GM23338 (cell line): ENCODE measurements at regions not wholly inside any gene's neighbourhood (a gene's known extent, or its start where the extent isn't known, plus 50 kb on each side); places are given as distances from the start of the nearest gene placed in this dataset.

Experiments used
- ATAC-seq: fragments of 200-7000 bp; cut with Tn5 transposase; 3 replicates; pipeline ENCODE4 v1.9.1; 2020
- DNase-seq: peaks from one replicate; pipeline ENCODE4 v3.0.0-alpha.2; 2015; ENCODE audit warnings: low spot score
- H2AFZ ChIP-seq: fragments of 200-600 bp; sonication (generic); 2 replicates; pipeline ENCODE4 v1.8.0; 2016; ENCODE audit warnings: antibody characterized with exemption, mild to moderate bottlenecking, moderate library complexity
- H3F3A ChIP-seq: fragments of 200-600 bp; sonication (generic); replicated peaks from 2 replicates; pipeline ENCODE4 v1.8.0; 2017; ENCODE audit warnings: antibody characterized with exemption, mixed run types, low read depth
- H3K27ac ChIP-seq: fragments of 200-600 bp; sonication (generic); 2 replicates; pipeline ENCODE4 v1.6.1; 2016; ENCODE audit warnings: low read depth
- H3K27me3 ChIP-seq: fragments of 200-600 bp; sonication (generic); 2 replicates; pipeline ENCODE4 v1.8.0; 2016; ENCODE audit warnings: mild to moderate bottlenecking, mixed run types, moderate library complexity; ENCODE audit not compliant: insufficient read depth
- H3K36me3 ChIP-seq: fragments of 200-600 bp; sonication (generic); 2 replicates; pipeline ENCODE4 v1.8.0; 2016; ENCODE audit warnings: mild to moderate bottlenecking; ENCODE audit not compliant: insufficient read depth
- H3K4me1 ChIP-seq: fragments of 200-600 bp; sonication (generic); 2 replicates; pipeline ENCODE4 v1.8.0; 2016; ENCODE audit warnings: mild to moderate bottlenecking, moderate library complexity; ENCODE audit not compliant: insufficient read depth
- H3K4me2 ChIP-seq: fragments of 200-600 bp; sonication (generic); 2 replicates; pipeline ENCODE4 v1.7.1; 2017; ENCODE audit warnings: mixed run types
- H3K4me3 ChIP-seq: fragments of 200-600 bp; sonication (generic); 2 replicates; pipeline ENCODE4 v1.6.1; 2016; ENCODE audit warnings: mixed run types
- H3K79me2 ChIP-seq: fragments of 200-600 bp; sonication (generic); replicated peaks from 2 replicates; pipeline ENCODE4 v1.8.0; 2017; ENCODE audit warnings: mild to moderate bottlenecking; ENCODE audit not compliant: insufficient read depth
- H3K9me2 ChIP-seq: fragments of 200-600 bp; sonication (generic); 2 replicates; pipeline ENCODE4 v1.8.0; 2017; ENCODE audit not compliant: insufficient read depth
- H4K20me1 ChIP-seq: fragments of 200-600 bp; sonication (generic); replicated peaks from 2 replicates; pipeline ENCODE4 v1.8.0; 2017; ENCODE audit warnings: mild to moderate bottlenecking; ENCODE audit not compliant: insufficient read depth
- H3K27ac Mint-ChIP-seq: 2 replicates; pipeline ENCODE4 v1.8.0; 2020; ENCODE audit warnings: inconsistent platforms, mild to moderate bottlenecking, moderate library complexity, mixed read lengths
- H3K27me3 Mint-ChIP-seq: 3 replicates; pipeline ENCODE4 v1.8.0; 2022; ENCODE audit warnings: low read depth, mild to moderate bottlenecking, moderate library complexity, mixed read lengths, inconsistent platforms; ENCODE audit not compliant: insufficient read depth, poor library complexity
- H3K36me3 Mint-ChIP-seq: 3 replicates; pipeline ENCODE4 v1.8.0; 2021; ENCODE audit warnings: low read depth, mild to moderate bottlenecking, inconsistent platforms, moderate library complexity, mixed read lengths
- H3K4me1 Mint-ChIP-seq: 3 replicates; pipeline ENCODE4 v1.8.0; 2020; ENCODE audit warnings: mild to moderate bottlenecking, inconsistent platforms, mixed read lengths
- H3K4me3 Mint-ChIP-seq: 3 replicates; pipeline ENCODE4 v1.8.0; 2021; ENCODE audit warnings: moderate library complexity, mild to moderate bottlenecking, inconsistent platforms, mixed read lengths
- H3K9me3 Mint-ChIP-seq: 3 replicates; pipeline ENCODE4 v1.8.0; 2020; ENCODE audit warnings: moderate library complexity, mild to moderate bottlenecking, inconsistent platforms, mixed read lengths
- JUNB ChIP-seq: IDR thresholded peaks from one replicate; pipeline ENCODE4 v1.6.1; 2016; ENCODE audit warnings: antibody characterized with exemption; ENCODE audit not compliant: unreplicated experiment
- POLR2AphosphoS5 ChIP-seq: IDR thresholded peaks from 2 replicates; pipeline ENCODE4 v1.6.1; 2016; ENCODE audit warnings: antibody characterized with exemption, low read depth
- STAT1 ChIP-seq: IDR thresholded peaks from one replicate; pipeline ENCODE4 v1.6.1; 2016; ENCODE audit warnings: antibody characterized with exemption; ENCODE audit not compliant: unreplicated experiment
- TF ChIP-seq, protein P1 (sequence below): IDR thresholded peaks from one replicate; pipeline ENCODE4 v1.6.1; 2018; ENCODE audit warnings: antibody characterized with exemption; ENCODE audit not compliant: unreplicated experiment
- TF ChIP-seq, protein P2 (sequence below): fragments of 250-450 bp; sonication (Bioruptor Pico); IDR thresholded peaks from 2 replicates; pipeline ENCODE4 v1.5.0; 2020; ENCODE audit warnings: mild to moderate bottlenecking, moderate library complexity

GRCh38 chr3:107947203-107947602 lies 143.6 kb downstream of the CD47 start:
- H3K4me2 ChIP-seq, result no peak overlapping the region
- H3K4me1 ChIP-seq, result no peaks in the 10 kb centered on the region
- H3K9me3 Mint-ChIP-seq, result no peaks in the 10 kb centered on the region
- H3K27ac Mint-ChIP-seq, result no peak overlapping the region
- no peaks in the 10 kb centered on the region for H3K4me1 Mint-ChIP-seq
- H3F3A ChIP-seq, result no peaks in the 10 kb centered on the region
- no peak overlapping the region for H3K4me3 ChIP-seq
- H3K4me3 Mint-ChIP-seq, result no peak overlapping the region
- no peak for ATAC-seq
- H3K36me3 Mint-ChIP-seq, result no peaks in the 10 kb centered on the region
- H3K36me3 ChIP-seq, result no peaks in the 10 kb centered on the region
- H3K27me3 Mint-ChIP-seq, result no peaks in the 10 kb centered on the region
- H2AFZ ChIP-seq, result no peak overlapping the region
- no peaks in the 10 kb centered on the region for H3K79me2 ChIP-seq
- no peak for TF ChIP-seq JUNB
- TF ChIP-seq STAT1, result no peak
- no peak for TF ChIP-seq POLR2AphosphoS5
- TF ChIP-seq, protein P1, sequence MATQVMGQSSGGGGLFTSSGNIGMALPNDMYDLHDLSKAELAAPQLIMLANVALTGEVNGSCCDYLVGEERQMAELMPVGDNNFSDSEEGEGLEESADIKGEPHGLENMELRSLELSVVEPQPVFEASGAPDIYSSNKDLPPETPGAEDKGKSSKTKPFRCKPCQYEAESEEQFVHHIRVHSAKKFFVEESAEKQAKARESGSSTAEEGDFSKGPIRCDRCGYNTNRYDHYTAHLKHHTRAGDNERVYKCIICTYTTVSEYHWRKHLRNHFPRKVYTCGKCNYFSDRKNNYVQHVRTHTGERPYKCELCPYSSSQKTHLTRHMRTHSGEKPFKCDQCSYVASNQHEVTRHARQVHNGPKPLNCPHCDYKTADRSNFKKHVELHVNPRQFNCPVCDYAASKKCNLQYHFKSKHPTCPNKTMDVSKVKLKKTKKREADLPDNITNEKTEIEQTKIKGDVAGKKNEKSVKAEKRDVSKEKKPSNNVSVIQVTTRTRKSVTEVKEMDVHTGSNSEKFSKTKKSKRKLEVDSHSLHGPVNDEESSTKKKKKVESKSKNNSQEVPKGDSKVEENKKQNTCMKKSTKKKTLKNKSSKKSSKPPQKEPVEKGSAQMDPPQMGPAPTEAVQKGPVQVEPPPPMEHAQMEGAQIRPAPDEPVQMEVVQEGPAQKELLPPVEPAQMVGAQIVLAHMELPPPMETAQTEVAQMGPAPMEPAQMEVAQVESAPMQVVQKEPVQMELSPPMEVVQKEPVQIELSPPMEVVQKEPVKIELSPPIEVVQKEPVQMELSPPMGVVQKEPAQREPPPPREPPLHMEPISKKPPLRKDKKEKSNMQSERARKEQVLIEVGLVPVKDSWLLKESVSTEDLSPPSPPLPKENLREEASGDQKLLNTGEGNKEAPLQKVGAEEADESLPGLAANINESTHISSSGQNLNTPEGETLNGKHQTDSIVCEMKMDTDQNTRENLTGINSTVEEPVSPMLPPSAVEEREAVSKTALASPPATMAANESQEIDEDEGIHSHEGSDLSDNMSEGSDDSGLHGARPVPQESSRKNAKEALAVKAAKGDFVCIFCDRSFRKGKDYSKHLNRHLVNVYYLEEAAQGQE, result no peak
- TF ChIP-seq, protein P2, sequence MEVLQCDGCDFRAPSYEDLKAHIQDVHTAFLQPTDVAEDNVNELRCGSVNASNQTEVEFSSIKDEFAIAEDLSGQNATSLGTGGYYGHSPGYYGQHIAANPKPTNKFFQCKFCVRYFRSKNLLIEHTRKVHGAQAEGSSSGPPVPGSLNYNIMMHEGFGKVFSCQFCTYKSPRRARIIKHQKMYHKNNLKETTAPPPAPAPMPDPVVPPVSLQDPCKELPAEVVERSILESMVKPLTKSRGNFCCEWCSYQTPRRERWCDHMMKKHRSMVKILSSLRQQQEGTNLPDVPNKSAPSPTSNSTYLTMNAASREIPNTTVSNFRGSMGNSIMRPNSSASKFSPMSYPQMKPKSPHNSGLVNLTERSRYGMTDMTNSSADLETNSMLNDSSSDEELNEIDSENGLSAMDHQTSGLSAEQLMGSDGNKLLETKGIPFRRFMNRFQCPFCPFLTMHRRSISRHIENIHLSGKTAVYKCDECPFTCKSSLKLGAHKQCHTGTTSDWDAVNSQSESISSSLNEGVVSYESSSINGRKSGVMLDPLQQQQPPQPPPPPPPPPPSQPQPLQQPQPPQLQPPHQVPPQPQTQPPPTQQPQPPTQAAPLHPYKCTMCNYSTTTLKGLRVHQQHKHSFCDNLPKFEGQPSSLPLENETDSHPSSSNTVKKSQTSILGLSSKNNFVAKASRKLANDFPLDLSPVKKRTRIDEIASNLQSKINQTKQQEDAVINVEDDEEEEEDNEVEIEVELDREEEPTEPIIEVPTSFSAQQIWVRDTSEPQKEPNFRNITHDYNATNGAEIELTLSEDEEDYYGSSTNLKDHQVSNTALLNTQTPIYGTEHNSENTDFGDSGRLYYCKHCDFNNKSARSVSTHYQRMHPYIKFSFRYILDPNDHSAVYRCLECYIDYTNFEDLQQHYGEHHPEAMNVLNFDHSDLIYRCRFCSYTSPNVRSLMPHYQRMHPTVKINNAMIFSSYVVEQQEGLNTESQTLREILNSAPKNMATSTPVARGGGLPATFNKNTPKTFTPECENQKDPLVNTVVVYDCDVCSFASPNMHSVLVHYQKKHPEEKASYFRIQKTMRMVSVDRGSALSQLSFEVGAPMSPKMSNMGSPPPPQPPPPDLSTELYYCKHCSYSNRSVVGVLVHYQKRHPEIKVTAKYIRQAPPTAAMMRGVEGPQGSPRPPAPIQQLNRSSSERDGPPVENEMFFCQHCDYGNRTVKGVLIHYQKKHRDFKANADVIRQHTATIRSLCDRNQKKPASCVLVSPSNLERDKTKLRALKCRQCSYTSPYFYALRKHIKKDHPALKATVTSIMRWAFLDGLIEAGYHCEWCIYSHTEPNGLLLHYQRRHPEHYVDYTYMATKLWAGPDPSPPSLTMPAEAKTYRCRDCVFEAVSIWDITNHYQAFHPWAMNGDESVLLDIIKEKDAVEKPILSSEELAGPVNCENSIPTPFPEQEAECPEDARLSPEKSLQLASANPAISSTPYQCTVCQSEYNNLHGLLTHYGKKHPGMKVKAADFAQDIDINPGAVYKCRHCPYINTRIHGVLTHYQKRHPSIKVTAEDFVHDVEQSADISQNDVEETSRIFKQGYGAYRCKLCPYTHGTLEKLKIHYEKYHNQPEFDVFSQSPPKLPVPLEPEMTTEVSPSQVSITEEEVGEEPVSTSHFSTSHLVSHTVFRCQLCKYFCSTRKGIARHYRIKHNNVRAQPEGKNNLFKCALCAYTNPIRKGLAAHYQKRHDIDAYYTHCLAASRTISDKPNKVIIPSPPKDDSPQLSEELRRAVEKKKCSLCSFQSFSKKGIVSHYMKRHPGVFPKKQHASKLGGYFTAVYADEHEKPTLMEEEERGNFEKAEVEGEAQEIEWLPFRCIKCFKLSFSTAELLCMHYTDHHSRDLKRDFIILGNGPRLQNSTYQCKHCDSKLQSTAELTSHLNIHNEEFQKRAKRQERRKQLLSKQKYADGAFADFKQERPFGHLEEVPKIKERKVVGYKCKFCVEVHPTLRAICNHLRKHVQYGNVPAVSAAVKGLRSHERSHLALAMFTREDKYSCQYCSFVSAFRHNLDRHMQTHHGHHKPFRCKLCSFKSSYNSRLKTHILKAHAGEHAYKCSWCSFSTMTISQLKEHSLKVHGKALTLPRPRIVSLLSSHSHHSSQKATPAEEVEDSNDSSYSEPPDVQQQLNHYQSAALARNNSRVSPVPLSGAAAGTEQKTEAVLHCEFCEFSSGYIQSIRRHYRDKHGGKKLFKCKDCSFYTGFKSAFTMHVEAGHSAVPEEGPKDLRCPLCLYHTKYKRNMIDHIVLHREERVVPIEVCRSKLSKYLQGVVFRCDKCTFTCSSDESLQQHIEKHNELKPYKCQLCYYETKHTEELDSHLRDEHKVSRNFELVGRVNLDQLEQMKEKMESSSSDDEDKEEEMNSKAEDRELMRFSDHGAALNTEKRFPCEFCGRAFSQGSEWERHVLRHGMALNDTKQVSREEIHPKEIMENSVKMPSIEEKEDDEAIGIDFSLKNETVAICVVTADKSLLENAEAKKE (CRISPR knock-in tag), result no peak
- H4K20me1 ChIP-seq, result no peaks in the 10 kb centered on the region
- no peak overlapping the region for H3K27ac ChIP-seq
- no peak for DNase-seq
- no peaks in the 10 kb centered on the region; the same call in 1 of the 2 replicates for H3K9me2 ChIP-seq
- H3K27me3 ChIP-seq, result no peaks in the 10 kb centered on the region
